Smooth muscle cell (in vitro differentiated cells): ENCODE measurements at regions not wholly inside any gene's neighbourhood (a gene's known extent, or its start where the extent isn't known, plus 50 kb on each side); places are given as distances from the start of the nearest gene placed in this dataset.

ENCODE experiments used
- DNase-seq: peaks from one replicate; lab custom pipeline; 2025; ENCODE audit not compliant: unreplicated experiment; lab: John Stamatoyannopoulos, UW
- H2AFZ ChIP-seq: fragments of 200-600 bp; sonication (generic); 2 replicates; pipeline ENCODE4 v1.6.0; 2016; ENCODE audit warnings: antibody characterized with exemption, low read depth, mild to moderate bottlenecking
- H3F3A ChIP-seq: fragments of 200-600 bp; sonication (generic); 2 replicates; pipeline ENCODE4 v1.6.0; 2017; ENCODE audit warnings: antibody characterized with exemption, low read depth
- H3K27ac ChIP-seq: fragments of 200-600 bp; sonication (generic); 2 replicates; pipeline ENCODE4 v1.5.1; 2016; ENCODE audit warnings: low read depth, mild to moderate bottlenecking
- H3K27me3 ChIP-seq: fragments of 200-600 bp; sonication (generic); 2 replicates; pipeline ENCODE4 v1.6.1; 2016; ENCODE audit warnings: low read depth, mild to moderate bottlenecking
- H3K36me3 ChIP-seq: fragments of 200-600 bp; sonication (generic); 2 replicates; pipeline ENCODE4 v1.5.1; 2016; ENCODE audit warnings: low read depth
- H3K4me1 ChIP-seq: fragments of 200-600 bp; sonication (generic); 2 replicates; pipeline ENCODE4 v1.5.1; 2016; ENCODE audit warnings: low read depth
- H3K4me2 ChIP-seq: fragments of 200-600 bp; sonication (generic); 2 replicates; pipeline ENCODE4 v1.6.0; 2016; ENCODE audit warnings: mild to moderate bottlenecking
- H3K4me3 ChIP-seq: fragments of 200-600 bp; sonication (generic); 2 replicates; pipeline ENCODE4 v1.5.1; 2016; ENCODE audit warnings: mild to moderate bottlenecking
- H3K79me2 ChIP-seq: fragments of 200-600 bp; sonication (generic); 2 replicates; pipeline ENCODE4 v1.6.0; 2016; ENCODE audit warnings: low read depth, mild to moderate bottlenecking
- H3K9ac ChIP-seq: fragments of 200-600 bp; sonication (generic); 2 replicates; pipeline ENCODE4 v1.6.0; 2016; ENCODE audit warnings: low read depth
- H3K9me3 ChIP-seq: fragments of 200-600 bp; sonication (generic); replicated peaks from 2 replicates; pipeline ENCODE4 v1.5.1; 2016; ENCODE audit warnings: low read depth
- H4K20me1 ChIP-seq: fragments of 200-600 bp; sonication (generic); 2 replicates; pipeline ENCODE4 v1.6.0; 2016; ENCODE audit warnings: low read depth
- WGBS: methylation state at CpG from one replicate; pipeline ENCODE4 v1.1.7; 2016; ENCODE audit warnings: low lambda C conversion rate; 5-methylcytosine and 5-hydroxymethylcytosine counted together
- TF ChIP-seq, protein P1 (sequence below): fragments of 200-600 bp; sonication (generic); IDR thresholded peaks from 2 replicates; pipeline ENCODE4 v1.5.1; 2017; ENCODE audit warnings: borderline replicate concordance, mild to moderate bottlenecking, antibody characterized with exemption; ENCODE audit not compliant: insufficient read depth, poor library complexity, severe bottlenecking

DNA sequence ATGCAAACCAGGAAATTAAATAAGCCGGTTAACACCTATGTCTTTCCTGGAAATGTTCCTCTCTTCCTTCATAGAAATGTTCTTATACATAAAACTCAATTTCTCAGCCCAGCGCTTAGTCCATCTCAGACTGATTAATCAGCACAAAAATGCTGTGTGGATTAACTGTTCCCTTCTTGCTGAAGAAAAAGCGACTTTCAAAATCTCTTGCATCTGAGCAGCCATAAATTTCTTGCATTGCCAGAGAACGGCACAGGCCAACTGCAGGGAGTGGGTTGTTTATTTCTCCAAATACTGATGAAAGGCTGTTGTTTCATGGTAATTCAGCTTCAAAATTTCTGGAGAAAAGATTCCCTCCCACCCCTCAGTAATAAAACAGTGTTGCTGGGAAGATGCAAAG is 517.6 kb downstream of the BTBD3 start:
- peak overlapping the region; percentile 64 for H2AFZ ChIP-seq
- H3K4me2 ChIP-seq = peak overlapping the region; percentile 20
- H4K20me1 ChIP-seq = no peaks in the 10 kb centered on the region
- TF ChIP-seq, protein P1, sequence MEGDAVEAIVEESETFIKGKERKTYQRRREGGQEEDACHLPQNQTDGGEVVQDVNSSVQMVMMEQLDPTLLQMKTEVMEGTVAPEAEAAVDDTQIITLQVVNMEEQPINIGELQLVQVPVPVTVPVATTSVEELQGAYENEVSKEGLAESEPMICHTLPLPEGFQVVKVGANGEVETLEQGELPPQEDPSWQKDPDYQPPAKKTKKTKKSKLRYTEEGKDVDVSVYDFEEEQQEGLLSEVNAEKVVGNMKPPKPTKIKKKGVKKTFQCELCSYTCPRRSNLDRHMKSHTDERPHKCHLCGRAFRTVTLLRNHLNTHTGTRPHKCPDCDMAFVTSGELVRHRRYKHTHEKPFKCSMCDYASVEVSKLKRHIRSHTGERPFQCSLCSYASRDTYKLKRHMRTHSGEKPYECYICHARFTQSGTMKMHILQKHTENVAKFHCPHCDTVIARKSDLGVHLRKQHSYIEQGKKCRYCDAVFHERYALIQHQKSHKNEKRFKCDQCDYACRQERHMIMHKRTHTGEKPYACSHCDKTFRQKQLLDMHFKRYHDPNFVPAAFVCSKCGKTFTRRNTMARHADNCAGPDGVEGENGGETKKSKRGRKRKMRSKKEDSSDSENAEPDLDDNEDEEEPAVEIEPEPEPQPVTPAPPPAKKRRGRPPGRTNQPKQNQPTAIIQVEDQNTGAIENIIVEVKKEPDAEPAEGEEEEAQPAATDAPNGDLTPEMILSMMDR = no peak
- H3K79me2 ChIP-seq = no peaks in the 10 kb centered on the region
- no peaks in the 10 kb centered on the region for H3K4me1 ChIP-seq
- WGBS = 48% methylated on average over 4 of the region's 4 CpGs
- no peak for DNase-seq
- no peaks in the 10 kb centered on the region for H3K36me3 ChIP-seq
- H3K9ac ChIP-seq = no peak overlapping the region
- no peaks in the 10 kb centered on the region for H3K9me3 ChIP-seq
- no peaks in the 10 kb centered on the region for H3K27me3 ChIP-seq
- H3K4me3 ChIP-seq = no peak overlapping the region
- H3F3A ChIP-seq = no peaks in the 10 kb centered on the region
- H3K27ac ChIP-seq = no peak overlapping the region

DNA sequence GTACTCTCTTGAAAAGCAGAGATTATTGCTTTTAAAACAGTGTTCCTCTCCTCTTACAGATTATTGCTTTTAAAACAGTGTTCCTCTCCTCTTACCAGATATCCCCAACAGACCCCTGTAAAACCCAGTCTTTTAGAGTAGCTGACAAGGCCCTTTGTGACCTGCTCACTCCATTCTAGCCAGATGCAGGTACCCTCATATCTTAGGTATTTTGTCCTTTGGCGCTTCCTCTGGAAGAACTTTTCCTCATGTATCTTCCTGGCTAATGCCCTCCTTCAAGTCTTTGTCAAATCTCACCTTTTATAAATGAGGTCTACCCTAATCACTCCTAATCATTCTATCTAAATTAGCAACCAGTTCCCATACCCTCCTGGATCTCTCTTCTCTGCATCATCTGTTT is 536.0 kb downstream of the BTBD3 start:
- H3K79me2 ChIP-seq = no peaks in the 10 kb centered on the region
- no peak overlapping the region for H2AFZ ChIP-seq
- WGBS = 96% methylated on average over 1 of the region's 1 CpG
- no peak for DNase-seq
- no peaks in the 10 kb centered on the region for H4K20me1 ChIP-seq
- H3K4me3 ChIP-seq = no peak overlapping the region
- H3K4me2 ChIP-seq = no peak overlapping the region
- H3K4me1 ChIP-seq = no peaks in the 10 kb centered on the region
- H3K36me3 ChIP-seq = no peaks in the 10 kb centered on the region
- no peak overlapping the region for H3K9ac ChIP-seq
- no peaks in the 10 kb centered on the region for H3F3A ChIP-seq
- no peaks in the 10 kb centered on the region for H3K27me3 ChIP-seq
- TF ChIP-seq, protein P1 = no peak
- no peaks in the 10 kb centered on the region for H3K9me3 ChIP-seq
- H3K27ac ChIP-seq = no peak overlapping the region

DNA sequence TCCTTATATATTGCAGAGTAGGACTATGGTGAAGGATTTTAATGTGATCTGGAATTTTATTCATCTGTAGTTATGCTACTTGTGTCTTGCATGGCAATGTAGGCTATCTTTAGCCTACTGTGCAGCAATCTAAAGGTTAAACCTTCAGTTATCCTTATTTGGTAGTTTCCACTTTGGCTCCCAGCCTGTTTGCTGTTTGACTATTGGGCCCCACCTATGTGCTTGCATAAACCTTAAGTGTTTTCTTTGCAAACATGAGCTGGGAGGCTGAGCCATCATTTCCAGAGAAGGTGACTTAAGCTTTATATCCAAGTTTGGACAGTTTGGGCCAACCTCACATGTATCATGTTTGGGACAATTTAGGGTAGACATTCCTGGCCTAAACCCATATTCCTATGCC is 537.5 kb downstream of the BTBD3 start:
- DNase-seq = no peak
- Histone ChIP-seq H3K4me2 (no peak overlapping the region), H3K79me2 (no peaks in the 10 kb centered on the region), H3K4me1 (no peaks in the 10 kb centered on the region), H3K9me3 (no peaks in the 10 kb centered on the region), H3K4me3 (no peak overlapping the region), H3F3A (no peaks in the 10 kb centered on the region), H2AFZ (no peak overlapping the region), H3K27ac (no peak overlapping the region), H3K9ac (no peak overlapping the region), H3K27me3 (no peaks in the 10 kb centered on the region), H4K20me1 (no peaks in the 10 kb centered on the region), H3K36me3 (no peaks in the 10 kb centered on the region)
- TF ChIP-seq, protein P1 = no peak

DNA sequence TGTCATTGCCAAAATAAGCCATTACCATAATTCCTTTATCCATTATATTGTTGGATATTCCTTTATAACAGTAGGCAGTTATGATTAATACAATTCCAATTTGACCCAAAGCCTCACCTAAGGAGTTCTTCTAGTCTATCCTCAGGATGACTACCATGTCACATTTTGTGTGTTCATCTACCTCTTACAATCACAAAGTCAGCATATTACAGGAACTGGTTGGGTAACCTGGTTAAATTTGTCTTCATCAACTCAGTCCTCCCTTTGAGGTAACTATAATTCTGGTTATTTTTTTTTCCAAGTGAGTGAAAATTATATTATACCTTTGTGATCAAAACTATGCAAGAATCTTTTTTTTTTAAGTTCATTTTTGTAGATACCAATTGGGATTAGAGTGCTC is 540.5 kb downstream of the BTBD3 start:
- TF ChIP-seq, protein P1 = no peak
- no peaks in the 10 kb centered on the region for H3K27me3 ChIP-seq
- no peak overlapping the region for H3K4me2 ChIP-seq
- no peak overlapping the region for H2AFZ ChIP-seq
- H3K4me3 ChIP-seq = no peak overlapping the region
- H3K9ac ChIP-seq = no peak overlapping the region
- DNase-seq = no peak
- no peaks in the 10 kb centered on the region for H3K4me1 ChIP-seq
- no peaks in the 10 kb centered on the region for H4K20me1 ChIP-seq
- no peaks in the 10 kb centered on the region for H3K9me3 ChIP-seq
- H3F3A ChIP-seq = no peaks in the 10 kb centered on the region
- no peaks in the 10 kb centered on the region for H3K36me3 ChIP-seq
- no peak overlapping the region for H3K27ac ChIP-seq
- H3K79me2 ChIP-seq = no peaks in the 10 kb centered on the region
